DND-41 (cell line): ENCODE measurements at regions not wholly inside any gene's neighbourhood (a gene's known extent, or its start where the extent isn't known, plus 50 kb on each side); places are given as distances from the start of the nearest gene placed in this dataset.

ENCODE experiments used
- ATAC-seq: fragments of 200-7000 bp; cut with Tn5 transposase; 3 replicates; pipeline ENCODE4 v1.9.1; 2021; ENCODE audit warnings: low read depth; ENCODE audit not compliant: insufficient read depth
- DNase-seq: peaks from one replicate; pipeline ENCODE4 v3.0.0-alpha.2; 2020
- H2AFZ ChIP-seq: 2 replicates; pipeline ENCODE4 v1.6.0; 2012; ENCODE audit warnings: low read depth, low read length
- H3K27ac ChIP-seq: 2 replicates; pipeline ENCODE4 v1.5.1; 2012; ENCODE audit warnings: low read length, inconsistent platforms
- H3K27me3 ChIP-seq: fragments of 200-600 bp; sonication (generic); 2 replicates; pipeline ENCODE4 v1.6.0; 2012; ENCODE audit warnings: low read length, mild to moderate bottlenecking, inconsistent platforms; ENCODE audit not compliant: insufficient read depth, poor library complexity
- H3K36me3 ChIP-seq: 2 replicates; pipeline ENCODE4 v1.5.1; 2012; ENCODE audit warnings: low read length, inconsistent platforms; ENCODE audit not compliant: insufficient read depth
- H3K4me1 ChIP-seq: 2 replicates; pipeline ENCODE4 v1.5.1; 2012; ENCODE audit warnings: mild to moderate bottlenecking, low read length; ENCODE audit not compliant: insufficient read depth
- H3K4me2 ChIP-seq: 2 replicates; pipeline ENCODE4 v1.6.0; 2012; ENCODE audit warnings: mild to moderate bottlenecking, moderate library complexity, low read length, inconsistent platforms; ENCODE audit not compliant: insufficient read depth
- H3K4me3 ChIP-seq, 2 experiments: fragments of 200-600 bp in 1 of 2; shearing (Covaris generic) in 1 of 2; 2 replicates each; pipeline ENCODE4 v1.5.1; 2012 to 2016; ENCODE audit warnings: inconsistent platforms in 2 of 2, low read length in 2 of 2, mild to moderate bottlenecking in 2 of 2, low read depth in 1 of 2, moderate library complexity in 1 of 2
- H3K79me2 ChIP-seq: 2 replicates; pipeline ENCODE4 v1.6.0; 2012; ENCODE audit warnings: low read length, inconsistent platforms; ENCODE audit not compliant: insufficient read depth
- H3K9ac ChIP-seq: 2 replicates; pipeline ENCODE4 v1.6.0; 2012; ENCODE audit warnings: low read depth, mild to moderate bottlenecking, inconsistent platforms, low read length, moderate library complexity
- H3K9me3 ChIP-seq: 2 replicates; pipeline ENCODE4 v1.5.1; 2012; ENCODE audit warnings: low read length, moderate library complexity, mild to moderate bottlenecking, inconsistent platforms; ENCODE audit not compliant: insufficient read depth, severe bottlenecking
- H4K20me1 ChIP-seq: 2 replicates; pipeline ENCODE4 v1.6.0; 2012; ENCODE audit warnings: low read length; ENCODE audit not compliant: insufficient read depth
- EZH2 ChIP-seq: IDR thresholded peaks from 3 replicates; pipeline ENCODE4 v1.6.1; 2012; ENCODE audit warnings: borderline replicate concordance, low read depth, mild to moderate bottlenecking, moderate library complexity, low read length, inconsistent platforms; ENCODE audit not compliant: severe bottlenecking
- TF ChIP-seq, protein P1 (sequence below): IDR thresholded peaks from 2 replicates; pipeline ENCODE4 v1.5.1; 2012; ENCODE audit warnings: borderline replicate concordance, low read length, moderate library complexity, mild to moderate bottlenecking; ENCODE audit not compliant: poor library complexity, severe bottlenecking; ENCODE audit errors: extremely low read depth

DNA sequence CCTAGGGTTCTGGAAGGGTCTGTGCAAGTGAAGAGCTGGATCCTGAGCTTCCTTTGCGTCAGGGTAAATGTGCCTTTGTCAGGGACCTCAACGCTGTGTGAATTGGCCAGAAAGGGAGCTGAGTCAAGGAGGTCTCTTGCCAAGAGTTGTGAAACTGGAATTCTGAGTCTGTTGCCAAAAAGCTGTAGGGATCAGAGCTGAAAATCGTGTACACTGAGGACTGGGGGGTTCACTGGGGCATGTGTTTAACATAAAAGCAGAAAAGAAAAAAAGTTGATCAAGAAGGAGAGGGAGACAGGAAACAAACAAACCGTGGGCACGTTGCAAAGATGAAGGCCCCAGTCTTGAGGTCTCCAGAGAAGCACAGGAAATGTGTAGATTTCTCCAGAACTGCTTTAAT, 1081.5 kb downstream of the VRK1 start:
- Histone ChIP-seq H3K79me2 (no peaks in the 10 kb centered on the region), H3K27me3 (no peaks in the 10 kb centered on the region), H4K20me1 (no peaks in the 10 kb centered on the region), H2AFZ (peak overlapping the region; percentile 81), H3K9ac (peak overlapping the region; percentile 23), H3K4me2 (no peak overlapping the region), H3K4me1 (peaks cover 15% of the 10 kb centered on the region), H3K27ac (peak overlapping the region; percentile 79), H3K4me3 (no peak overlapping the region; a peak in 1 of 4 replicates), H3K36me3 (no peaks in the 10 kb centered on the region), H3K9me3 (no peaks in the 10 kb centered on the region)
- DNase-seq (peak; percentile 72), ATAC-seq (peak; percentile 93)
- TF ChIP-seq EZH2, result no peak
- TF ChIP-seq, protein P1, sequence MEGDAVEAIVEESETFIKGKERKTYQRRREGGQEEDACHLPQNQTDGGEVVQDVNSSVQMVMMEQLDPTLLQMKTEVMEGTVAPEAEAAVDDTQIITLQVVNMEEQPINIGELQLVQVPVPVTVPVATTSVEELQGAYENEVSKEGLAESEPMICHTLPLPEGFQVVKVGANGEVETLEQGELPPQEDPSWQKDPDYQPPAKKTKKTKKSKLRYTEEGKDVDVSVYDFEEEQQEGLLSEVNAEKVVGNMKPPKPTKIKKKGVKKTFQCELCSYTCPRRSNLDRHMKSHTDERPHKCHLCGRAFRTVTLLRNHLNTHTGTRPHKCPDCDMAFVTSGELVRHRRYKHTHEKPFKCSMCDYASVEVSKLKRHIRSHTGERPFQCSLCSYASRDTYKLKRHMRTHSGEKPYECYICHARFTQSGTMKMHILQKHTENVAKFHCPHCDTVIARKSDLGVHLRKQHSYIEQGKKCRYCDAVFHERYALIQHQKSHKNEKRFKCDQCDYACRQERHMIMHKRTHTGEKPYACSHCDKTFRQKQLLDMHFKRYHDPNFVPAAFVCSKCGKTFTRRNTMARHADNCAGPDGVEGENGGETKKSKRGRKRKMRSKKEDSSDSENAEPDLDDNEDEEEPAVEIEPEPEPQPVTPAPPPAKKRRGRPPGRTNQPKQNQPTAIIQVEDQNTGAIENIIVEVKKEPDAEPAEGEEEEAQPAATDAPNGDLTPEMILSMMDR, result no peak

DNA sequence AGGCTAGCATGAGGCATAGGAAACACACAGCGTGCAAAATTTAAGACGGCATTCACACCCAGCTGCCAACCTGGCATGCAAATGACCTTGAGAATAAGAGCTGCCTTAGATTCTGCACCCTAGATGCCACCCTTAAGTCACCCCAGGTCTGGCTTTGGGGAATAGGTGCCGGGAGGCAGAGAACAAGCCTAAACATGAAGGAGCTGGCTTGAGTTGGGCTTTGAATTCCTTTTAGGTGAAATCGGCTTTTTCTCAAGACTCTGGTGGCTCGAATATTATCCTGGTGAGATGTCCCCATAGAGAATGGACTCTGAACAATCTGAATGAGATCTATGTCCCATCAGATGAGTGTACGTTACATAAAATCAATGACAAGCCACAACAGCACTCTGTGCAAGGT, 1090.5 kb downstream of the VRK1 start:
- Histone ChIP-seq H3K9me3 (no peaks in the 10 kb centered on the region), H3K4me1 (no peaks in the 10 kb centered on the region), H3K27me3 (no peaks in the 10 kb centered on the region), H3K4me3 (no peak overlapping the region), H3K4me2 (no peak overlapping the region), H4K20me1 (no peaks in the 10 kb centered on the region), H2AFZ (no peak overlapping the region), H3K36me3 (no peaks in the 10 kb centered on the region), H3K27ac (no peak overlapping the region), H3K79me2 (no peaks in the 10 kb centered on the region), H3K9ac (no peak overlapping the region)
- no peak for DNase-seq
- ATAC-seq, result no peak
- TF ChIP-seq EZH2, result no peak
- TF ChIP-seq, protein P1, result no peak

DNA sequence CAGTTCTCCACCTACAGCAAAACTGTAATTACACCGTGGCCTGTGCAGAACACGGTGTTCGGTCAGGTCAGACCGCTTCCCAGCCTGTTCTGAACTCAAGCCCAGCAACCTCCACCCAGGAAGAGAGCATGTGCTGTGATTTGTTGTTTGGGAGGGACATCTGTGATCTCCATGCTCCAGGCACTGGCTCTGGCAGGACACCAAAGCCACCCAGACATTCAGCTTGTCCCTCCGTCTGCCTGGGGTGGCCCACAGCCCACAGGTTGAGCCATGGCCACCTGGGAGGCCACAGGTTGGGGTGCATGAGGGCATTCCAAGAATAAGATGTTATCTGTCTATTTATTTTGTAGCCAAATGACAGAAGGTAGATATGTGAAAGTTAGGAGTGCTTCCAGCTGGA, 1091.1 kb downstream of the VRK1 start:
- no peak for TF ChIP-seq EZH2
- TF ChIP-seq, protein P1, result no peak
- Histone ChIP-seq H3K36me3 (no peaks in the 10 kb centered on the region), H3K4me2 (no peak overlapping the region), H3K9me3 (no peaks in the 10 kb centered on the region), H3K9ac (no peak overlapping the region), H3K4me3 (no peak overlapping the region), H4K20me1 (no peaks in the 10 kb centered on the region), H2AFZ (no peak overlapping the region), H3K4me1 (no peaks in the 10 kb centered on the region), H3K79me2 (no peaks in the 10 kb centered on the region), H3K27me3 (no peaks in the 10 kb centered on the region), H3K27ac (no peak overlapping the region)
- ATAC-seq (no peak), DNase-seq (no peak)

DNA sequence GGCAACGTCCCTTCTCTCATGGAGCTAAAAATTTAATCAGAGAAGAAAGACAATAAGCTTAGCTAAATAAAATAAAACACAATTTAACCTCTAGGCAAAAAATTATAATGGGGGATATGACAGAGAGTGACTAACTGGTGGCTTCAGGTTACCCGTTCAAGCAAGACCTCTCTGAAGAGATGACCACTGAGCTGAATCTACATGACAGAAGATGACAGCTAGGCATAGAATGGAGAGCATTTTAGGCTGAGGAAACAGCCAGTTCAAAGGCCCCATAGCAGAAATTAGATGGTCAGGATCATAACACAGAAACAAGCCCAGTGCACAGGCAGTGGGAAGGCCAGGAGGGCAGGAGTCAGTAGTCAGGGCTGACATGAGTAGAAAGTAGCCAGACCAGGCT, 1094.3 kb downstream of the VRK1 start:
- TF ChIP-seq, protein P1, result no peak
- no peak for TF ChIP-seq EZH2
- Histone ChIP-seq H3K9ac (no peak overlapping the region), H3K27ac (no peak overlapping the region), H4K20me1 (no peaks in the 10 kb centered on the region), H3K4me1 (no peaks in the 10 kb centered on the region), H3K4me3 (no peak overlapping the region), H3K27me3 (no peaks in the 10 kb centered on the region), H3K79me2 (no peaks in the 10 kb centered on the region), H3K9me3 (no peaks in the 10 kb centered on the region), H2AFZ (0 out of 2 replicates have a peak overlapping the region, but pooled peaks have one; percentile 14), H3K36me3 (no peaks in the 10 kb centered on the region), H3K4me2 (no peak overlapping the region)
- DNase-seq, result no peak
- no peak for ATAC-seq
